HG02642 (cell line): ENCODE measurements at regions not wholly inside any gene's neighbourhood (a gene's known extent, or its start where the extent isn't known, plus 50 kb on each side); places are given as distances from the start of the nearest gene placed in this dataset.
"Not testable (repeated sequence)": the region's sequence is repeated elsewhere in the genome, so short reads cannot be mapped to it uniquely, and the experiment has no call there.

Source experiments
- ATAC-seq: cut with Tn5 transposase; IDR thresholded peaks from one replicate; pipeline ENCODE4 v1.9.1; 2021; ENCODE audit warnings: mild to moderate bottlenecking; ENCODE audit not compliant: unreplicated experiment, poor library complexity

GRCh38 chr10:35934642-35934995, 292.5 kb upstream of the FZD8 start:
- no peak for ATAC-seq

GRCh38 chr10:35933940-35934641, 292.0 kb upstream of the FZD8 start:
- no peak for ATAC-seq

- no peak for ATAC-seq
Measured at GRCh38 chr10:35933491-35933890, 291.4 kb upstream of the FZD8 start.

GRCh38 chr10:35929962-35930361, 287.9 kb upstream of the FZD8 start:
- ATAC-seq, result not testable (repeated sequence)

GRCh38 chr10:35928748-35929147, 286.7 kb upstream of the FZD8 start:
- no peak for ATAC-seq

GRCh38 chr10:35927990-35928488, 285.9 kb upstream of the FZD8 start:
- peak; percentile 56 for ATAC-seq

GRCh38 chr10:35927341-35927740, 285.2 kb upstream of the FZD8 start:
- no peak for ATAC-seq

- no peak for ATAC-seq
Measured at GRCh38 chr10:35926846-35927245, 284.8 kb upstream of the FZD8 start.

- ATAC-seq, result no peak
Measured at GRCh38 chr10:35925493-35925892, 283.4 kb upstream of the FZD8 start.

- ATAC-seq, result no peak
Measured at GRCh38 chr10:35924759-35925158, 282.7 kb upstream of the FZD8 start.

- ATAC-seq, result no peak
Measured at GRCh38 chr10:35922876-35923600, 280.9 kb upstream of the FZD8 start.

- no peak for ATAC-seq
Measured at GRCh38 chr10:35921866-35922350, 279.8 kb upstream of the FZD8 start.

GRCh38 chr10:35916791-35917190, 274.7 kb upstream of the FZD8 start:
- no peak for ATAC-seq

- ATAC-seq, result no peak
Measured at GRCh38 chr10:35913628-35914027, 271.5 kb upstream of the FZD8 start.

GRCh38 chr10:35912615-35913569, 270.8 kb upstream of the FZD8 start:
- no peak for ATAC-seq

- no peak for ATAC-seq
Measured at GRCh38 chr10:35911954-35912353, 269.9 kb upstream of the FZD8 start.

- ATAC-seq, result no peak
Measured at GRCh38 chr10:35911233-35911632, 269.1 kb upstream of the FZD8 start.

- no peak for ATAC-seq
Measured at GRCh38 chr10:35910234-35910633, 268.1 kb upstream of the FZD8 start.

- ATAC-seq, result no peak
Measured at GRCh38 chr10:35909121-35909720, 267.1 kb upstream of the FZD8 start.

GRCh38 chr10:35908451-35908850, 266.4 kb upstream of the FZD8 start:
- no peak for ATAC-seq
